MM.1S (cell line): ENCODE measurements at regions not wholly inside any gene's neighbourhood (a gene's known extent, or its start where the extent isn't known, plus 50 kb on each side); places are given as distances from the start of the nearest gene placed in this dataset.
"Not testable (repeated sequence)": the region's sequence is repeated elsewhere in the genome, so short reads cannot be mapped to it uniquely, and the experiment has no call there.

Experiments used
- EZH2 ChIP-seq: fragments of 300-600 bp; sonication (generic); optimal IDR thresholded peaks from 2 replicates; pipeline ENCODE3; 2017; ENCODE audit warnings: low read depth, mild to moderate bottlenecking, antibody characterized with exemption, low read length, mixed read lengths
- EZH2phosphoT487 ChIP-seq: fragments of 300-600 bp; sonication (generic); IDR thresholded peaks from 2 replicates; pipeline ENCODE4 v1.6.1; 2018; ENCODE audit warnings: antibody characterized with exemption, low read length
- TF ChIP-seq, protein P1 (sequence below): fragments of 300-600 bp; sonication (generic); IDR thresholded peaks from 2 replicates; pipeline ENCODE4 v1.5.1; 2016; ENCODE audit warnings: antibody characterized with exemption, low read length, mixed read lengths

DNA sequence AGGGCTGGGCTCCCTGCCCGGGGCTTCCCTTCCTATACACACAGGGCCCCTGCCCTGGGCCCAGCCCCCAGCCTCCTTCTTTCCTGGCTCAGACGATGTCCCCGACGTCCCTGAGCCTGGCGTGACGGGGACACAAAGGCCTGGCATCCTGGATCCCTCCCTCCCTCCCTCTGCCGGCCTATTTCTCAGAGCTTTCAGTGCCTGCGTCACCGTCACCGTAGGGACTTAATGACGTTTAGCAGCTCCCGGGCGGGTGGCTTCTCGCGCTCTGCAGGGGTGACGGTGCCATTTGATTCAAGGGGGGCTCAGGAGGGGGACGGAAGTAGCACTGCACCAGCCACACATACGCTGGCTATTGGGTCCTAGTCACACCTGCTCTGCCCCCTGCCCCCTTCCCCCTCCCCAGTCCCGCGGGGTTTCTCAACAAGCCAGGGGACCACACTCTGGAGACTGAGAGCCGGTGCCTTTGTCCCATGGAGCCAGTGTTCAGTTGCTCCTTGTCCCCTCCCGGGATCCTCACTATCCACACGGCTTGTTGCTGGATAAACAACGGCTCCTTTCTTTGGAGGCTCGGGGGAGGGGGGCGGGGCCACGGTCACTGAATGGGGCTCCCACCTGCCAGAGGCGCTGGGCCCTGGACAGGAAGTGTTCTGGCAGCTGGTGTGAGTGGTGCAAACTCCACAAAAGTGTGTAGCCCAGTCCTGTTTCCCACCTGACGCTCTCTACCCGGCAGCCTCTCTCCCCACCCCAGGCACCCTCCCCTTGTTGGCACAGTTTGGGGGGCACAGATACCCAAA, 4366.7 kb upstream of the TPTE start:
- TF ChIP-seq, protein P1, sequence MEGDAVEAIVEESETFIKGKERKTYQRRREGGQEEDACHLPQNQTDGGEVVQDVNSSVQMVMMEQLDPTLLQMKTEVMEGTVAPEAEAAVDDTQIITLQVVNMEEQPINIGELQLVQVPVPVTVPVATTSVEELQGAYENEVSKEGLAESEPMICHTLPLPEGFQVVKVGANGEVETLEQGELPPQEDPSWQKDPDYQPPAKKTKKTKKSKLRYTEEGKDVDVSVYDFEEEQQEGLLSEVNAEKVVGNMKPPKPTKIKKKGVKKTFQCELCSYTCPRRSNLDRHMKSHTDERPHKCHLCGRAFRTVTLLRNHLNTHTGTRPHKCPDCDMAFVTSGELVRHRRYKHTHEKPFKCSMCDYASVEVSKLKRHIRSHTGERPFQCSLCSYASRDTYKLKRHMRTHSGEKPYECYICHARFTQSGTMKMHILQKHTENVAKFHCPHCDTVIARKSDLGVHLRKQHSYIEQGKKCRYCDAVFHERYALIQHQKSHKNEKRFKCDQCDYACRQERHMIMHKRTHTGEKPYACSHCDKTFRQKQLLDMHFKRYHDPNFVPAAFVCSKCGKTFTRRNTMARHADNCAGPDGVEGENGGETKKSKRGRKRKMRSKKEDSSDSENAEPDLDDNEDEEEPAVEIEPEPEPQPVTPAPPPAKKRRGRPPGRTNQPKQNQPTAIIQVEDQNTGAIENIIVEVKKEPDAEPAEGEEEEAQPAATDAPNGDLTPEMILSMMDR, result not testable (repeated sequence)
- not testable (repeated sequence) for TF ChIP-seq EZH2phosphoT487, EZH2
